DMS79 (cell line): ENCODE measurements at regions not wholly inside any gene's neighbourhood (a gene's known extent, or its start where the extent isn't known, plus 50 kb on each side); places are given as distances from the start of the nearest gene placed in this dataset.

Source experiments
- DNase-seq: peaks from one replicate; lab custom pipeline; 2025; lab: John Stamatoyannopoulos, UW

- DNase-seq, result no peak
These were observed 65.7 kb upstream of the FOXF1 start for GRCh38 chr16:86444661-86445060.

- no peak for DNase-seq
These were observed 64.0 kb upstream of the FOXF1 start for GRCh38 chr16:86446279-86446678.

- no peak for DNase-seq
These were observed 63.1 kb upstream of the FOXF1 start for GRCh38 chr16:86447228-86447627.

- DNase-seq, result no peak
These were observed 61.9 kb upstream of the FOXF1 start for GRCh38 chr16:86448306-86448890.

- DNase-seq, result no peak
These were observed 60.8 kb upstream of the FOXF1 start for GRCh38 chr16:86449446-86450095.

GRCh38 chr16:86450691-86451090 is 59.6 kb upstream of the FOXF1 start:
- DNase-seq, result no peak

GRCh38 chr16:86452451-86452850 is 57.9 kb upstream of the FOXF1 start:
- no peak for DNase-seq

GRCh38 chr16:86455116-86455515 is 55.2 kb upstream of the FOXF1 start:
- DNase-seq, result no peak

- DNase-seq, result no peak
These were observed 54.7 kb upstream of the FOXF1 start for GRCh38 chr16:86455640-86456039.

- DNase-seq, result no peak
These were observed 52.7 kb upstream of the FOXF1 start for GRCh38 chr16:86457501-86458148.

GRCh38 chr16:86458149-86458777 is 52.1 kb upstream of the FOXF1 start:
- DNase-seq, result no peak

- no peak for DNase-seq
These were observed 51.1 kb upstream of the FOXF1 start for GRCh38 chr16:86459266-86459665.
